AG09319 (cell line): ENCODE measurements at regions not wholly inside any gene's neighbourhood (a gene's known extent, or its start where the extent isn't known, plus 50 kb on each side); places are given as distances from the start of the nearest gene placed in this dataset.

ENCODE experiments used
- DNase-seq: peaks from one replicate; pipeline ENCODE4 v3.0.0-alpha.2; 2010; ENCODE audit warnings: low read depth; ENCODE audit errors: extremely low read depth
- CTCF ChIP-seq: IDR thresholded peaks from 2 replicates; pipeline ENCODE4 v1.5.1; 2011; ENCODE audit warnings: low read depth, mild to moderate bottlenecking, inconsistent platforms, low read length, moderate library complexity

GRCh38 chr3:174783502-174783901 lies 75.6 kb upstream of the NAALADL2 start:
- no peak for TF ChIP-seq CTCF
- no peak for DNase-seq

GRCh38 chr3:174784206-174784934 lies 74.8 kb upstream of the NAALADL2 start:
- DNase-seq, result no peak
- no peak for TF ChIP-seq CTCF

- DNase-seq, result no peak
- TF ChIP-seq CTCF, result no peak
Measured at GRCh38 chr3:174786825-174787224, 72.3 kb upstream of the NAALADL2 start.

GRCh38 chr3:174791161-174791560 lies 68.0 kb upstream of the NAALADL2 start:
- DNase-seq, result no peak
- TF ChIP-seq CTCF, result no peak

GRCh38 chr3:174792864-174793263 lies 66.3 kb upstream of the NAALADL2 start:
- no peak for DNase-seq
- TF ChIP-seq CTCF, result no peak
